ENCODE measurements at regions not wholly inside any gene's neighbourhood (a gene's known extent, or its start where the extent isn't known, plus 50 kb on each side); places are given as distances from the start of the nearest gene placed in this dataset.
"Not testable (repeated sequence)": the region's sequence is repeated elsewhere in the genome, so short reads cannot be mapped to it uniquely, and the experiment has no call there.

DNA sequence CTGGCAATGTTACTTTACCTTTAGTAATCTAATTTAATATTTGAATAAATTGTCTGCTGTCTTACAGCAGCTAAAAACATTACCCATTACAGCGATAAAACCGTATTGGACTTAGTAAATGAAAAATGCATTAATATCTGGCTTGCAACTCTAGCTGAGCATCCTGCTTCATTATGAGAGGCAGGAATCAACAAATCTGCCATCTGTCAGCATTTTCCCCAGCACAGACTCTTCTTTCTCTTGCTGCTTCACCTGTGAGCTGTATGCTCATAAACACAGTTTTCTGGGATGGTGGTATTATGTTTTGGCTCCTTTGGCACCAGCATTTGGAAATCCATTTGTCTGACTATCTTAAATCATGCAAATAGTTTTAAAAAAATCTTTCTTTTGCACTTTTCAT, 487.1 kb downstream of the KCNT2 start:
- Mint-ChIP-seq H3K9me3 (peaks cover 0 to 2% (median 0%) of the 10 kb centered on the region in 3 donors), H3K36me3 (no peaks in the 10 kb centered on the region), H3K27ac (no peak overlapping the region), H3K4me3 (no peak overlapping the region), H3K4me1 (no peaks in the 10 kb centered on the region), H3K27me3 (no peaks in the 10 kb centered on the region)
- no peaks in the 10 kb centered on the region for H3K27me3 ChIP-seq (replicated peaks in 1 of 2; ENCODE audit: control insufficient read depth in 2 of 2, extremely low read depth in 1 of 2, insufficient read depth in 2 of 2, low read length in 1 of 2)
- ATAC-seq (replicated peaks in 1 of 4) (no peak), DNase-seq (no peak)
- ChIA-PET CTCF (no interaction called here), POLR2A (no interaction called here)
- H3K27ac ChIP-seq (ENCODE audit: low read length): no peak overlapping the region
- no CpG with 5 or more reads among the region's 2 CpGs for WGBS (ENCODE audit: insufficient coverage)
- H3K4me3 ChIP-seq (ENCODE audit: control insufficient read depth in 1 of 2, extremely low read depth in 1 of 2, low read length in 1 of 2): no peak overlapping the region
- no peaks in the 10 kb centered on the region for H3K4me1 ChIP-seq (ENCODE audit: control insufficient read depth in 1 of 2, extremely low read depth in 1 of 2, insufficient read depth in 2 of 2, low read length in 2 of 2)
- H3K9me3 ChIP-seq: no peaks in the 10 kb centered on the region
- H3K36me3 ChIP-seq (ENCODE audit: control insufficient read depth in 2 of 2, extremely low read depth in 1 of 2, insufficient read depth in 1 of 2, low read length in 1 of 2): no peaks in the 10 kb centered on the region

DNA sequence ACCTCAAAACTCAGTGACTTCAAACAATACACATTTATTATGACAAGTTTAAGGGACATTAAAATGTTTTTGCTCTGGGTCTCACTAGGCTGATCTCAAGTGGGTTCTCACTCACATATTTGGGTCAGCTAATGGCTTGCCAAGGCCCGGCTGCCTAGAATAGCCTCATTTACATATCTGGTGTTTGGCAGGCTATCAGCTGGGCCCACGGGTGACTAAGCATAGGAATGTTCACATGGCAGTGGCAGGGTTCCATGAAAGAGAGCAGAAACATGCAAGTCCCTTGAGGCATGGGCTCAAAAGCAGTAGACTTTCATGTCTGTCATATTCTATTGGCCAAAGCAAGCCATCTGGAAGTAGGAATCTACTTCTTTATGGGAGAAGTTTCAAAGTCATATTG, 492.6 kb downstream of the KCNT2 start:
- H3K36me3 Mint-ChIP-seq: no peaks in the 10 kb centered on the region
- no peaks in the 10 kb centered on the region for H3K4me1 Mint-ChIP-seq
- H3K27ac Mint-ChIP-seq: no peak overlapping the region
- no peaks in the 10 kb centered on the region for H3K9me3 ChIP-seq
- no peaks in the 10 kb centered on the region for H3K27me3 Mint-ChIP-seq
- H3K9me3 Mint-ChIP-seq: peaks cover 0 to 2% (median 1%) of the 10 kb centered on the region in 3 donors
- CTCF ChIA-PET: no interaction called here
- no peak overlapping the region for H3K4me3 Mint-ChIP-seq
- POLR2A ChIA-PET: no interaction called here
- no peak overlapping the region for H3K27ac ChIP-seq (ENCODE audit: low read length)
- ATAC-seq (replicated peaks in 1 of 4): no peak
- no peaks in the 10 kb centered on the region for H3K27me3 ChIP-seq (replicated peaks in 1 of 2; ENCODE audit: control insufficient read depth in 2 of 2, extremely low read depth in 1 of 2, insufficient read depth in 2 of 2, low read length in 1 of 2)
- no peaks in the 10 kb centered on the region for H3K4me1 ChIP-seq (ENCODE audit: control insufficient read depth in 1 of 2, extremely low read depth in 1 of 2, insufficient read depth in 2 of 2, low read length in 2 of 2)
- no peaks in the 10 kb centered on the region for H3K36me3 ChIP-seq (ENCODE audit: control insufficient read depth in 2 of 2, extremely low read depth in 1 of 2, insufficient read depth in 1 of 2, low read length in 1 of 2)
- 50% methylated on average over 2 of the region's 2 CpGs for WGBS (ENCODE audit: insufficient coverage)
- no peak for DNase-seq
- H3K4me3 ChIP-seq (ENCODE audit: control insufficient read depth in 1 of 2, extremely low read depth in 1 of 2, low read length in 1 of 2): no peak overlapping the region

DNA sequence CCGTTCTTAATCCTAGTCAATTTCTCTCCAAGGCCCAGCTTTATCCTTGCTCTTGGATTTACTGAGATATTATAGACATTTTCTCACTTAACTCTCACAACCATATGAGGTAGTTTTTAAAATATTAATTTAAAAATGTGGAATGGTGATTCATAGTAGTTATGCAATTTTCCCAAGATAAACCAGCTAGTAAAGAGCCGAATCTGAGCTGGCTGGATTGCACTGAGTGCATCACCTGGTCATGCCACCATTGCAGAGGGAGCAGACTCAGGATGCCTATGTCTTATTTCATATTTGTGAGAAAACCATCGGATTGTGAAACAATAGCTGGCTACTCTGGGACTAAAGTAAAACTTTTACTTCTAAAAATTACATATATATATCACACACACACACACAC, 494.0 kb downstream of the KCNT2 start:
- H3K27ac ChIP-seq (ENCODE audit: low read length): no peak overlapping the region
- no peak overlapping the region for H3K4me3 ChIP-seq (ENCODE audit: control insufficient read depth in 1 of 2, extremely low read depth in 1 of 2, low read length in 1 of 2)
- Mint-ChIP-seq H3K9me3 (peaks cover 2 to 7% (median 5%) of the 10 kb centered on the region in 3 donors), H3K27ac (no peak overlapping the region), H3K4me1 (no peaks in the 10 kb centered on the region), H3K36me3 (no peaks in the 10 kb centered on the region), H3K4me3 (no peak overlapping the region), H3K27me3 (no peaks in the 10 kb centered on the region)
- POLR2A ChIA-PET: interaction anchor here in 1 of 2 donors (0.6 to 1.1 kb wide), 2 partner anchors 10 to 127 kb away, joined by 3 read pairs; no protein-coding TSS in a partner anchor
- no peaks in the 10 kb centered on the region for H3K9me3 ChIP-seq
- no peaks in the 10 kb centered on the region for H3K27me3 ChIP-seq (replicated peaks in 1 of 2; ENCODE audit: control insufficient read depth in 2 of 2, extremely low read depth in 1 of 2, insufficient read depth in 2 of 2, low read length in 1 of 2)
- H3K36me3 ChIP-seq (ENCODE audit: control insufficient read depth in 2 of 2, extremely low read depth in 1 of 2, insufficient read depth in 1 of 2, low read length in 1 of 2): no peaks in the 10 kb centered on the region
- CTCF ChIA-PET: no interaction called here
- no peaks in the 10 kb centered on the region for H3K4me1 ChIP-seq (ENCODE audit: control insufficient read depth in 1 of 2, extremely low read depth in 1 of 2, insufficient read depth in 2 of 2, low read length in 2 of 2)
- no CpG with 5 or more reads among the region's 3 CpGs for WGBS (ENCODE audit: insufficient coverage)
- no peak for DNase-seq
- no peak for ATAC-seq (replicated peaks in 1 of 4)

DNA sequence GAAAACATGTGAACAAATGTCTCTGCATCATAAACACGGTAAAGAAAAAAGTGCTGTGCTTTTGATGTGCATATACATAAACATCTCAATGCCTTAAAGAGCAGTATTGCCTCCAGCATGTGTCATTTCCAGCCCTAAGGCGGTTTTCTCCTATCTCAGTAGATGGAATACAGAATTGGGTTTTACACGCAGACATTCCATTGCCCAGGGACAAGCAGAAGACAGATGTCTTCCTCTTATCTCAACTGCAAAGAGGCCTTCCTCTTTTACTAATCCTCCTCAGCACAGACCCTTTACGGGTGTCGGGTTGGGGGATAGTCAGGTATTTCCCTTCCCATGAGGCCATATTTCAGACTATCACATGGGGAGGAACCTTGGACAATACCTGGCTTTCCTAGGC, 499.2 kb downstream of the KCNT2 start:
- peaks cover 2 to 12% (median 7%) of the 10 kb centered on the region in 3 donors for H3K9me3 Mint-ChIP-seq

DNA sequence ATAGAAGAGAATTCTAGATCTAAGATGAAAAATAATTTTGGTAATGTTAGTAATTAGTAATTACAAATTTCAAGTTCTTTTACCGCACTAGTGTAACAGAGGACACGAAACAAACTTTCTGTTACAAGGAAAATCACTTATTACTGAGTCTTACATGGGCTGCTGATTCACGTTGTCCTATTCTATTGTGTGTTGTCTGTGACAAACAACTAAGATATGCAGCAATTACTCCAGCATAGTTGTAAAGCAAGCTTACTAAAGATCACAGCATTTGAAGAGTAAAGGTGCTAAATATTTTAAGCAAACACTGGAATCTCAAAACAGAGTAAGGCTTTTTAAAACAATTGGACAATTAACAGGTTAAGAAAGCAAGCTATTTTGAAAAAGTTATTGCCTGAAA, 502.3 kb downstream of the KCNT2 start:
- no peak overlapping the region for H3K27ac Mint-ChIP-seq
- no peaks in the 10 kb centered on the region for H3K27me3 Mint-ChIP-seq
- no CpG with 5 or more reads among the region's 3 CpGs for WGBS (ENCODE audit: insufficient coverage)
- H3K27ac ChIP-seq (ENCODE audit: low read length): no peak overlapping the region
- ChIA-PET POLR2A (interaction anchor here in 1 of 2 donors (0.6 kb wide), 1 partner anchor 15 kb away, joined by 3 read pairs; no protein-coding TSS in a partner anchor), CTCF (no interaction called here)
- no peaks in the 10 kb centered on the region for H3K4me1 Mint-ChIP-seq
- no peaks in the 10 kb centered on the region for H3K4me1 ChIP-seq (ENCODE audit: control insufficient read depth in 1 of 2, extremely low read depth in 1 of 2, insufficient read depth in 2 of 2, low read length in 2 of 2)
- H3K9me3 Mint-ChIP-seq: peaks cover 13 to 27% (median 21%) of the 10 kb centered on the region in 3 donors
- H3K4me3 Mint-ChIP-seq: no peak overlapping the region
- no peaks in the 10 kb centered on the region for H3K36me3 ChIP-seq (ENCODE audit: control insufficient read depth in 2 of 2, extremely low read depth in 1 of 2, insufficient read depth in 1 of 2, low read length in 1 of 2)
- H3K36me3 Mint-ChIP-seq: no peaks in the 10 kb centered on the region
- no peaks in the 10 kb centered on the region for H3K27me3 ChIP-seq (replicated peaks in 1 of 2; ENCODE audit: control insufficient read depth in 2 of 2, extremely low read depth in 1 of 2, insufficient read depth in 2 of 2, low read length in 1 of 2)
- DNase-seq (no peak), ATAC-seq (replicated peaks in 1 of 4) (no peak)
- H3K9me3 ChIP-seq: no peaks in the 10 kb centered on the region
- no peak overlapping the region for H3K4me3 ChIP-seq (ENCODE audit: control insufficient read depth in 1 of 2, extremely low read depth in 1 of 2, low read length in 1 of 2)

More for the DNA sequence above, 499.2 kb downstream of the KCNT2 start:
- H3K4me1 Mint-ChIP-seq; H3K36me3 Mint-ChIP-seq; H3K27me3 ChIP-seq (replicated peaks in 1 of 2; ENCODE audit: control insufficient read depth in 2 of 2, extremely low read depth in 1 of 2, insufficient read depth in 2 of 2, low read length in 1 of 2); H3K4me3 ChIP-seq (ENCODE audit: control insufficient read depth in 1 of 2, extremely low read depth in 1 of 2, low read length in 1 of 2); H3K27ac ChIP-seq (ENCODE audit: low read length); ATAC-seq (replicated peaks in 1 of 4); POLR2A ChIA-PET; H3K27ac Mint-ChIP-seq; H3K36me3 ChIP-seq (ENCODE audit: control insufficient read depth in 2 of 2, extremely low read depth in 1 of 2, insufficient read depth in 1 of 2, low read length in 1 of 2); H3K4me3 Mint-ChIP-seq; DNase-seq; H3K4me1 ChIP-seq (ENCODE audit: control insufficient read depth in 1 of 2, extremely low read depth in 1 of 2, insufficient read depth in 2 of 2, low read length in 2 of 2); H3K27me3 Mint-ChIP-seq; CTCF ChIA-PET; H3K9me3 ChIP-seq: not testable (repeated sequence)
- 100% methylated on average over 1 of the region's 5 CpGs for WGBS (ENCODE audit: insufficient coverage)

DNA sequence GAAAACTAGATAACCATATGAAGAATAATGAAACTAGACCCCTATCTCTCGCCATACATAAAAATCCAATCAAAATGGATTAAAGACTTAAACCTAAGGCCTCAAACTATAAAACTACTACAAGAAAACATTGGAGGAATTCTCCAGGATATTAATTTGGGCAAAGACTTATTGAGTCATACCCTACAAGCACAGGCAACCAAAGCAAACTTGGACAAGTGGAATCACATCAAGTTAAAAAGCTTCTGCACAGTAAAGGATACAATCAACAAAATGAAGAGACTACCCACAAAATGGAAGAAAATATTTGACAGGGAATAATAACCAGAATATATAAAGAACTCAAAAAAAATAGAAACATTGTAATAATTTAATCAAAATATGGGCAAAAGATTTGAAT, 505.4 kb downstream of the KCNT2 start:
- no CpG with 5 or more reads among the region's 1 CpG for WGBS (ENCODE audit: insufficient coverage)

DNA sequence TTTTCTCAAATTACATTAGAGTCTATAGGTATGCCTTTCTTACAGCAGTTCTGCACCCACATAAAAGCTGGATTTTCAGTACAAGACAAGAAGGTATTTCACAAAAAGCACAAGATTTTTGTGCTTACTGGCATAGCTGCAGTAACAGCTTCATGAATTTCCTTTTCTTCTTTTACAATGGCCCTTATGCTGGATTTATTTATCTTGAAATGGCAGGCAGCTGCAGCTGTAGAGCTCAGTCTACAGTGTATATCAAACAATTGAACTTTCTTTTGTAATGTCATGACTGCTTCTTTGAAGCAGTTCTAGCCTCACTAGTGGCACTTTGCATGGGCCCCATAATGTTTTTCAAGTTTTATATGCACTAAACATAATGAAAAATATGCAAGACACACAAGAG, 510.2 kb downstream of the KCNT2 start:
- no peak overlapping the region for H3K27ac Mint-ChIP-seq

More for the DNA sequence above, 505.4 kb downstream of the KCNT2 start:
- no peaks in the 10 kb centered on the region for H3K36me3 ChIP-seq (ENCODE audit: control insufficient read depth in 2 of 2, extremely low read depth in 1 of 2, insufficient read depth in 1 of 2, low read length in 1 of 2)
- no peaks in the 10 kb centered on the region for H3K27me3 ChIP-seq (replicated peaks in 1 of 2; ENCODE audit: control insufficient read depth in 2 of 2, extremely low read depth in 1 of 2, insufficient read depth in 2 of 2, low read length in 1 of 2)
- H3K4me3 ChIP-seq (ENCODE audit: control insufficient read depth in 1 of 2, extremely low read depth in 1 of 2, low read length in 1 of 2): no peak overlapping the region
- ChIA-PET POLR2A (no interaction called here), CTCF (no interaction called here)
- no peaks in the 10 kb centered on the region for H3K4me1 Mint-ChIP-seq
- no peaks in the 10 kb centered on the region for H3K27me3 Mint-ChIP-seq
- H3K36me3 Mint-ChIP-seq: no peaks in the 10 kb centered on the region
- H3K27ac Mint-ChIP-seq: no peak overlapping the region
- H3K4me1 ChIP-seq (ENCODE audit: control insufficient read depth in 1 of 2, extremely low read depth in 1 of 2, insufficient read depth in 2 of 2, low read length in 2 of 2): no peaks in the 10 kb centered on the region
- H3K9me3 ChIP-seq: no peaks in the 10 kb centered on the region
- DNase-seq (no peak), ATAC-seq (replicated peaks in 1 of 4) (no peak)
- H3K4me3 Mint-ChIP-seq: no peak overlapping the region
- peaks cover 14 to 23% (median 16%) of the 10 kb centered on the region in 3 donors for H3K9me3 Mint-ChIP-seq
- no peak overlapping the region for H3K27ac ChIP-seq (ENCODE audit: low read length)

More for the DNA sequence above, 510.2 kb downstream of the KCNT2 start:
- Mint-ChIP-seq H3K27me3 (no peaks in the 10 kb centered on the region), H3K4me3 (no peak overlapping the region), H3K9me3 (peaks cover 3 to 16% (median 11%) of the 10 kb centered on the region in 3 donors), H3K36me3 (no peaks in the 10 kb centered on the region), H3K4me1 (no peaks in the 10 kb centered on the region)
- no peaks in the 10 kb centered on the region for H3K27me3 ChIP-seq (replicated peaks in 1 of 2; ENCODE audit: control insufficient read depth in 2 of 2, extremely low read depth in 1 of 2, insufficient read depth in 2 of 2, low read length in 1 of 2)
- no peak overlapping the region for H3K27ac ChIP-seq (ENCODE audit: low read length)
- H3K36me3 ChIP-seq (ENCODE audit: control insufficient read depth in 2 of 2, extremely low read depth in 1 of 2, insufficient read depth in 1 of 2, low read length in 1 of 2): no peaks in the 10 kb centered on the region
- DNase-seq (no peak), ATAC-seq (replicated peaks in 1 of 4) (no peak)
- no peaks in the 10 kb centered on the region for H3K9me3 ChIP-seq
- no peak overlapping the region for H3K4me3 ChIP-seq (ENCODE audit: control insufficient read depth in 1 of 2, extremely low read depth in 1 of 2, low read length in 1 of 2)
- no peaks in the 10 kb centered on the region for H3K4me1 ChIP-seq (ENCODE audit: control insufficient read depth in 1 of 2, extremely low read depth in 1 of 2, insufficient read depth in 2 of 2, low read length in 2 of 2)
- POLR2A ChIA-PET: no interaction called here
- CTCF ChIA-PET: no interaction called here

Measured in T-cell (primary cell).